ENCODE measurements at regions not wholly inside any gene's neighbourhood (a gene's known extent, or its start where the extent isn't known, plus 50 kb on each side); places are given as distances from the start of the nearest gene placed in this dataset.

GRCh38 chr1:82845866-82846265 is 1045.1 kb downstream of the ADGRL2 start:
- no peak for DNase-seq

- no peak for DNase-seq
Measured at GRCh38 chr1:82844911-82845827, 1044.4 kb downstream of the ADGRL2 start.

DNA sequence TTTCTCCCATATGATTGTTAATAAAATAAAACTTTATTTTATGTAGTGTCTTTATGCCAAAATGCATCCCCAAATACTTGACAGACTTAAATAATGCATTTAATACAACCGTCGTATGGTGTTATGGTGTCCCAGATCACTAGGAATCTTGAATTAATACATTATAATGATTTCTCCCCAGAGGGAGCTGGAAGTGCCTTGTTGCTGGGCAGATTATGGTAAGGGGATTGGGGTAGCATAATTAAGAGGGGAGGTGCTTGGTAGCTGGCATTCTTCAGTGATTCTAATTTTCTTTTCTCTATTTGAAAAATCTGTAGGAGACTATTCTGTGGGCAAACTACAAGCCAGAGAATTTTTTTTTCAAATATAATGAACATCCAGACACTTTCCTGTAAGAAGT is 1043.7 kb downstream of the ADGRL2 start:
- no peak for DNase-seq

DNA sequence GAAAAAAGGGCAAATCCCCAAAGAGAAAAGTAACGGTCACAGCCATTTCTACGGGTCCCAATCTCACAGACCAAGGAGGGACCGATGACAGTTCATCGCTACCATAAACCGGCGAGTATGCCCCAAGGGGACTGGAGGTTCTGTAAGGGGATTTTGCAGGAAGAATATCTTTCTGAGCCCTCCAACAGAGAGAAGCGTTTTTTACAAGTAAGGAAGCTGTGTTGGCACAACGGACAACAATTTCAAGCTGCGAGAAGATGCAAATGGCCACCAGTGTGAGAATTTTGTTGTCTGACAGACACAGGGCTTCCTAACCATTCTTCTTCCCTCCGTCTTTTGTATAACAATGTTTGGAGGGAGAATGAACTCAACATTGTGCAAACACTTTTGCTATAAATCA is 1043.1 kb downstream of the ADGRL2 start:
- no peak for DNase-seq

DNA sequence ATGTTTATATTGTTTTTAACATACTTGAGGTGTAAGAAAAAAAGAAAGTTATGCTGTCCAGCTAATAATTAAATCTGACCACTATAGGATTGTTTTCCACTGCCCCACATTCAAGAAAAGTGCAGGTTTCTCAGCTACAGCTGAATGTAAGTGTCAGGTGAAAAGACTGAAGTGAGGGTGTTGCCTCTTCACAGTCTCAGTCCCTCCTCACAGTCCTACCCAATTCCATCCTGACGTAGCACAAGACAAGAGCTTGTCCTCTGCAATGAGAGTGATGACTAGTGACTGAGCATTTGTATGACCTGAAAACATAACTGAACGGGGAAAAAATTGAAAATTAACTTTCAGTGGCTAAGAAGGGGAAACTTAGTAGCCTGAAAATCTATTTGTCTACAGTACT is 1039.5 kb downstream of the ADGRL2 start:
- DNase-seq: no peak

DNA sequence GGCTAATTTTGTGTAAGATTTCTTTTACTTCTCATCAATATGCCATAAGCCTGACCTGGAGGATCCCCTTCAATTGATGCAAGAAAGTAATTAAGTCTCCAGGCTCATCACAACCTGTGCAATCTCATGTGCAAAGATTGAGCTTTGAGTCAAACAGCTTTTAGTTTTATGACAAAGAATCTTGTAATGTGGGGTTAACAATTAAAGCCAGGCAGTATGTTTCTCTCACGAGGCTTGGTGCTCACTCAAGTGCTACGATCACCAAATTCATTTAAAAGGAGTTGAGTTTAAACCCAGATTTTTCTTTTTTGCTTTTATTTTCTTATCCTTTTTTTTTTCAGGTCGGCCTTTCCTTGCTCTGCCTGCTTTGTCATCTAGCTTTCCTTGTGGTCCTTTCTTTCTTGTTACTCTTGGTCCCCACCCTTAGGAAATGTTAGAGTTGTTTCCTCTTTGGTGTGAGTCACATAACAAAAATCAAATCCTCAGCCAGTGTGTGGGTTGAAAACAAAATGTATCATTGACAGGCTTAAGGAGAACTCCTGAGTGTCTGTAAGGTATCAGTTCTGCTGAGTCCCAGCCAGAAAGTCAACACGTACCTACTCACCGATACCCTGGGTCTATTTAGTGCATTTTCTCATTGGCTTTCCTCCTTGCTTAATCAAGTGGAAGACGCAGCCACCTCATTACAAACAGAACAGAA is 1037.2 kb downstream of the ADGRL2 start:
- no peak for DNase-seq

GRCh38 chr1:82836973-82837680 is 1036.4 kb downstream of the ADGRL2 start:
- no peak for DNase-seq

DNA sequence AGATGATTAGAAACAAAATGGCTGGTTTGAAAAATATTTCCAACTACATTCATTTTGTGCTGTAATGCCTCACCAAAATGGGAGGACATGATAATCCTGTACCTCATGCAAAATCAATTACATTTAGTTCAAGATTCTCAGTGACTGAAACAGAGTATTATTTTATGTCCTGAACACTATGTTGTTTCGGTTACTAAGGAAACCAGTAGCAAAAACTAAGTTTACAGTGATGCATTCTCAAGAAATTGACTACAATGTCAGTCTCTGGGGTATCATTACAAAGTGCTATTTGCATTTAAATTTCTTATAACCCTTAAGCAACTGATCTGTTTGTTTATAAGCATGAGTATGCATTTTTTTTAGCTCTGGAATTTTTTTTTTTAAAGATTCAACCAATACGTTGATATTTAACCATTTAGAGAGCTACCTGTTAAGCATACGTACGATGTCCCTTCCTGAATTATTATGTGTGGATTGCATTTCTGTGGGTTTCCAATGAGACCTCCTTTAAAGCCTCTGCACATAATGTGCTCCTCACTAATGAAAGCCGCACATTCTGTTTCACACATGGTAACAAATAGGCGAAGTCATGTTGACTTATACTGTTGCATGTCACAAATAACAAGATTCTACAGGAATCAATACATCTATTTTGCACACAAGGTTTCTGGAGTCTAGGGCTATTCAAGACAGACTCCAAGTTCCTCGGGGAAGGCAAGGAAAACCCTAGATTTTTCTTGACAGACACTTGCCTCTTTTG is 1035.7 kb downstream of the ADGRL2 start:
- DNase-seq: no peak

DNA sequence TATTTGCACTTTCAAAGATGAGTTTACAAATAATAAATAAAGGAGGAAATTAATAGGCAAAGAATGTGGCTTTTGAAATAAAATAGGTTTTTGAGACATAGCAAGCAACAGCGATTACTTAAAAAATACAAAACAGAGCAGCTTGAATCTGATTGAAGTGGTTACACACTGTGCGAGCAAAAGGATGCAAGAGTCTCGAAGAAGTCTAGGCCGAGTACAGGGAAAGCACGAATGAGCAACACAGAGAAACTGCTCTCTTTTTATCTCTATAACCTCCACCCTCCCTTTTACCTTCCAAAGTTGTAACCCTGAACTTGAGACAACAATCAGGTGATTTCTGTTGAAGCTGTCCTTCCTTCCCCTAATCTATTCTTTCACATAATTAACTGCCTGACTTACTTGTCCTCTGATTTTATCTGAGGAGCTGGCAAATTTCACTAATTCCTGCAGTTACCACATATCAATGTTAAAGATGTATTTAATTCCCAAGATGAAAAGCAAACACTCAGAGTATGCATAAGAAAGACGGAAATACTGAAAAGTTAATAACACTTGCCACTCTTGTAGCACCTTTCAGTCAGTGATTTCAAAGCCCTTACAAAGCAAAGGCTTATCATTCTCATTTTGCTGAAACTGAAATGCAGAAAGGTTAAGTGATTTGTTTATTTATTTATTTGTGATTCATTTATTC is 1030.1 kb downstream of the ADGRL2 start:
- no peak for DNase-seq

DNA sequence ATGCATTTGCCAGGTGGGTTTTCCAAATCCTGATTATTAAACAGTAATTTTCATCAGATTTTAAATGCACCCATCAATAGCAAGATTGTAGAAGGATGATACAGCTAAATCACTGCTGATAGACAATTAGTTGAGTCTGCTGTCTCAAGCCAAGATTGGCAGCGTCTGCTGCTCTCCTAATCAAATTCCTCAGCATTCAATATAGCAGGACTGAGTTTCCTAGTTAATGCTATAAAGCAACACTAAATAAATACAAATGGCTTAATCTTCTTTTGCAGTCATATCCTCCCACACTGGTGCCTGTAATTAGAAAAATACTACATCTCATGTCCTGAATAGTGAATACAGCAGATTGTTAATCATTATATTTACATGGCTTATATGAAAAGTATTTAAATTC is 1028.8 kb downstream of the ADGRL2 start:
- no peak for DNase-seq

- DNase-seq: no peak
Measured at GRCh38 chr1:82823876-82824275, 1023.1 kb downstream of the ADGRL2 start.

- DNase-seq: no peak
Measured at GRCh38 chr1:82820816-82821215, 1020.1 kb downstream of the ADGRL2 start.

GRCh38 chr1:82819234-82819633 is 1018.5 kb downstream of the ADGRL2 start:
- no peak for DNase-seq

GRCh38 chr1:82818586-82818985 is 1017.9 kb downstream of the ADGRL2 start:
- DNase-seq: peak; percentile 96

- no peak for DNase-seq
Measured at GRCh38 chr1:82813386-82813785, 1012.7 kb downstream of the ADGRL2 start.

- DNase-seq: no peak
Measured at GRCh38 chr1:82810601-82811000, 1009.9 kb downstream of the ADGRL2 start.

DNA sequence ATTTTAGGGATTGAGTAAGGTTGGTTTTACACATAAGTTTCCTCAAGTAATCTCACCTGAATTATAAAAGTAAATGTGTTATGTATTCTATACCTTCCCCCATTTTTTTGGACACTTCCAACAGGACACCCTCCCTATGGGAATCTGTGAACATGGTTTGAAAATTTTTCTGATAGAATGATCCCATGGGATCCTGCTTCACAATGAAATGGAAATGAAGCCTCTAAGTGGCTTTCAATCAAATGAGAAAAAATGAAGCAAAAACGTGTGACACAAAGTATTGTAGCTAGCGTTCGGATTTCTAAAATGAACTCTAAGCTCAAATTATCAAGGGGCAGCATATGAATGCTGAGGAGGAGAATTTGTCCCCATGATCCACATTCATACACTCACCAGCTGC is 1006.8 kb downstream of the ADGRL2 start:
- no peak for DNase-seq

DNA sequence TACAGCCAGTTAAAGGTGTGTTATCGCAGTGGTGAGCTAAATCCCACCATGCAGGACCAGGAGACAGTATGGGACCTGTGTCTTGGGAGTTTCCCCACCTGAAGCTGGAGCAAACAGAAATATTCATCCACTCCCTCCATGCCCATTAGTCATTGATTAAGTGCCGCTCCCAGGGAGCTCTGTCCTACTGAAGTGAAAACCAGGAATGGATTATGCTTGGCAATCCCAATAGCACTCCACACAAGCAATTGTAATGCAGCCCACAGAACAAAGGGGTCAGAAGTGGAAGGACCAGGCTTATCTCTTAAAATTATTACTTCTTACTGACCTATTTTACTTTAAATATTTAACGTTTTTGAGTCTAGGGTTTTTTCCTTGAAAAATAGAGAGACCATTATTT is 1005.4 kb downstream of the ADGRL2 start:
- no peak for DNase-seq

DNA sequence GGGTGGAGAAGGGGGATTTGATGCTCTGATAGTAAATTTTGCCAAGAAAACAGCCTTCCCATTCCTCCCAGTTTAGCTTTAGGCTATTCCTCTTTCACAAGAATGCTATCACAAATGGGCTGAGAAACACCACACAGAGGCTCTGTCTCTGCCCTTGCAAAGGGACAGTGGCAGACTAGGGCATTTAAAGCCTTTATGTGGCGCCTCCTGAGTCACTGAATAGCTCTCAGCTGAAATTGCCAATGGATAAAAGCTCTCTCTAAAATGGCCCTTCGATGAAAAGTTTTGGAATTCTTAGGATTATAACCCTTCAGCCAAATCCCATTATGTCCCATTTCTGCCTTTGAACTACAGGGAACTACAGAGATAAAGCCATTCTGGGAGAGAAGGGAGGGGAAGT is 1000.4 kb downstream of the ADGRL2 start:
- no peak for DNase-seq

DNA sequence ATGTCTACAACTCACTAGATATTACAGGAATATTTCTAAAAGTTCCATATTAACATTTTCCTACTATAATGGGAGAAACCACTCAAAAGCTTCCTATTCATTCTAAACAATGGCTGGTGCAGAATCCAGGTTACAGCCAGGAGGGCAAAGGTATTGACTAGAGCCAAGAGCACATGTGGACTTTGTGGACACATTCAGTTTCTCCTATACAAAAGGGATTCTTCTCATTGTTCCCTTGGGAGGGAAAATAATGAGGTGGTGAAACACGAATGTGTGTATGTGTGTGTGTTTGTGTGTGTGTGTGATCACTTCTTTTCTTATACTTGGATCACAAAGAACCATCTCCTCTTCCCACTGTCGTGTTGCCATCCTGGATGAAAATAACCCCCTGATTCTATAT is 1000.0 kb downstream of the ADGRL2 start:
- no peak for DNase-seq

DNA sequence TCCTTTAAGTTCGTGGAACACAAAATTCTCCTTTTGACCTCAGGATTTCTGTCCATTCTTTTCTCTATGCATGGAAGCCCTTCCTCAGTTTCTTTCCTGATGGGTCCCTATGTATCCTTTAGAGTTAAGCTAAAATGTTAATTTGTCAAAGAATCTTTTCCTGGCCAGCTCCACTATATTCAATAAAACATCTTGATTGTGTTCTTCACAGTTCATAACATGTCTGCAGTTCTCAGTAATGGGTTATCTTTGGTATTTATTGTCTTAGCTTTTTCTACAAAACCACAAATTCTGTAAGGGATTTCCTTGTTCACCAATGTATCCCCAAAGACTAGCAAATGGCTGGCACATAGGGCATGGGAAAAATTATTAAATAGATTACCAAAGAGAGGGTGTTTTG is 998.5 kb downstream of the ADGRL2 start:
- DNase-seq: no peak

GRCh38 chr1:82795508-82796149 is 994.9 kb downstream of the ADGRL2 start:
- DNase-seq: no peak

Measured in NCI-H1105 treated with DMSO at 0.1 percent for 48 hours (cell line).